ENCODE measurements at regions not wholly inside any gene's neighbourhood (a gene's known extent, or its start where the extent isn't known, plus 50 kb on each side); places are given as distances from the start of the nearest gene placed in this dataset.

DNA sequence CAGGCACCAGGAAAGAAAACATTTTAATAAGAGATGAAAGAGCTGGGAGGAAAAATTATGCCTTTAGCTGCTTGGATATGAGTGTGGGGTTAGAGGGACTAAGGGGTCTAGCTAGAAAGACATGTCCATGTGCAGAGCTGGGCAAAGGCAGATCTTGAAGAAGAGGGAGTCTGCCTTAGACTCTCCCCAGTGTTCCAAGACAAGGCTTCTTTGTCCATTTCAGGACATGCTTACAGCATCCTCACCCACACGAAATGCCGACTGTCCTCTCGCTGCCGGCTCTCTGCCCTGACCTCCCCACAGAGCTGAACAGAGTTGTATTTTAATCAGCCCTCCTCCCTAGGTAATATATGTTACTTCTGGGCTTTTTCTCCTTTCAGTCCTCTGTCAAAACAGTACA is 100.7 kb upstream of the ATP1B1 start:
- TF ChIP-seq, protein P1, sequence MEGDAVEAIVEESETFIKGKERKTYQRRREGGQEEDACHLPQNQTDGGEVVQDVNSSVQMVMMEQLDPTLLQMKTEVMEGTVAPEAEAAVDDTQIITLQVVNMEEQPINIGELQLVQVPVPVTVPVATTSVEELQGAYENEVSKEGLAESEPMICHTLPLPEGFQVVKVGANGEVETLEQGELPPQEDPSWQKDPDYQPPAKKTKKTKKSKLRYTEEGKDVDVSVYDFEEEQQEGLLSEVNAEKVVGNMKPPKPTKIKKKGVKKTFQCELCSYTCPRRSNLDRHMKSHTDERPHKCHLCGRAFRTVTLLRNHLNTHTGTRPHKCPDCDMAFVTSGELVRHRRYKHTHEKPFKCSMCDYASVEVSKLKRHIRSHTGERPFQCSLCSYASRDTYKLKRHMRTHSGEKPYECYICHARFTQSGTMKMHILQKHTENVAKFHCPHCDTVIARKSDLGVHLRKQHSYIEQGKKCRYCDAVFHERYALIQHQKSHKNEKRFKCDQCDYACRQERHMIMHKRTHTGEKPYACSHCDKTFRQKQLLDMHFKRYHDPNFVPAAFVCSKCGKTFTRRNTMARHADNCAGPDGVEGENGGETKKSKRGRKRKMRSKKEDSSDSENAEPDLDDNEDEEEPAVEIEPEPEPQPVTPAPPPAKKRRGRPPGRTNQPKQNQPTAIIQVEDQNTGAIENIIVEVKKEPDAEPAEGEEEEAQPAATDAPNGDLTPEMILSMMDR (IDR thresholded peaks at IDR 0.05), result no peak
- TF ChIP-seq POLR2A (IDR thresholded peaks at IDR 0.05), result no peak
